Erythroblast (primary cell): ENCODE measurements at regions not wholly inside any gene's neighbourhood (a gene's known extent, or its start where the extent isn't known, plus 50 kb on each side); places are given as distances from the start of the nearest gene placed in this dataset.

Experiments used
- GATA1 ChIP-seq: IDR thresholded peaks from 2 replicates; pipeline ENCODE4 v1.6.1; 2011; ENCODE audit warnings: low read depth, mild to moderate bottlenecking, control low read depth, low read length, moderate library complexity
- POLR2A ChIP-seq: IDR thresholded peaks from 2 replicates; pipeline ENCODE4 v1.6.1; 2011; ENCODE audit warnings: mild to moderate bottlenecking, low read length

DNA sequence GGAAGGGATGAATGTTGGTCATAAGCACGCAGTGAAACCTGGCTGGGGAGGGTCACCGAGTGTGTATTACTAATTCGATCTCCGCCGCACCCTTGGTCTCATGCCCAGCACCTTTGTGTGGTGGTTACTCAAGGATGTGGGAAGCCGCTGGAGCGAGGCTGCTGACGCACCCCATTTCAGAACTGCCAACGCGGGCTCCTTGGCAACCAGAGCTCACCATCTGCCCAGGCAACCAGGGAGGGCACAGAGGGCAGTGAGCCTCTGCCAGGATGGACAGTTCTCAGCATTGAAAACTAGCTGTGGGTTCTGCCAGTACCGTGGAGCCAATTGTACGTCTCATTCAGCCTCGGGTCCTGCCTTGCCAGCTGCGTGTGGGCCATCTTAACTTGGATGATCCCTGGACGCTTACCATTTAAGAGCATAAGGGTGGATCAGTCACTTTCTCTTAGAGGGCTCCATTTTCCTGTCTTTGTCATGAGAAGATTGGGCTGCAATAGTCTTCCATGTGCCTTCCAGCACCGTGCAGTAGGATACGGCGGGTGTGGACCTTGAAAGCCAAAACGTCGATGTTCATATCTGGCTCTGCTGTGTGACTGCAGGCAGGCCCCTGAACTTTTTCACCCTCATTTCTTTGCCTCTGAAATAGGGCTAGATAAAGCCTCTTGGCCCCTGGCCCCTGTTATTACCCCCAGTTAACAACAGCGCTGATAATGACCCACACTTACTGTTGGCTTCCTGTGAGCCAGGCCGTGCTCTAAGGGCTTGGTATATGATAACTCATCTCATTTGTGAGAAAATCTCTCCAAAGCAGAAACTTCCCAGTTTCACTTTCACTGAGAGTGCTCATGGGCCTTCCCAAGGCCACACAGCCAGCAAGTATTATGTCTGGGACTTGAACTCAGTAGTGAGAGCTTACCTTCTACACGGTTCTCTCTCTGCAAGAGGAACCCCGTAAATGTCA, 238.8 kb downstream of the OPA1 start:
- TF ChIP-seq POLR2A (no peak), GATA1 (no peak)
